Osteocyte (in vitro differentiated cells): ENCODE measurements at regions not wholly inside any gene's neighbourhood (a gene's known extent, or its start where the extent isn't known, plus 50 kb on each side); places are given as distances from the start of the nearest gene placed in this dataset.

Source experiments
- DNase-seq: peaks from one replicate; pipeline ENCODE4 v3.0.0; 2021; ENCODE audit warnings: mixed read lengths; ENCODE audit not compliant: unreplicated experiment; ENCODE audit errors: extremely low spot score
- H3K27ac Mint-ChIP-seq: one replicate; pipeline ENCODE4 v1.8.0; 2021; ENCODE audit warnings: mild to moderate bottlenecking, mixed read lengths; ENCODE audit not compliant: unreplicated experiment
- H3K27me3 Mint-ChIP-seq: one replicate; pipeline ENCODE4 v1.8.0; 2021; ENCODE audit warnings: mixed read lengths; ENCODE audit not compliant: unreplicated experiment
- H3K36me3 Mint-ChIP-seq: one replicate; pipeline ENCODE4 v1.8.0; 2021; ENCODE audit warnings: mixed read lengths; ENCODE audit not compliant: unreplicated experiment
- H3K4me1 Mint-ChIP-seq: one replicate; pipeline ENCODE4 v1.8.0; 2021; ENCODE audit warnings: mixed read lengths; ENCODE audit not compliant: unreplicated experiment
- H3K4me3 Mint-ChIP-seq: one replicate; pipeline ENCODE4 v1.8.0; 2021; ENCODE audit warnings: mild to moderate bottlenecking, moderate library complexity, mixed read lengths; ENCODE audit not compliant: unreplicated experiment
- H3K9me3 Mint-ChIP-seq: one replicate; pipeline ENCODE4 v1.8.0; 2021; ENCODE audit warnings: mixed read lengths; ENCODE audit not compliant: unreplicated experiment
- TF ChIP-seq, protein P1 (sequence below): fragments of 200-600 bp; sonication (generic); IDR thresholded peaks from 2 replicates; pipeline ENCODE4 v1.5.0; 2021; ENCODE audit warnings: antibody characterized with exemption, mild to moderate bottlenecking, moderate library complexity

DNA sequence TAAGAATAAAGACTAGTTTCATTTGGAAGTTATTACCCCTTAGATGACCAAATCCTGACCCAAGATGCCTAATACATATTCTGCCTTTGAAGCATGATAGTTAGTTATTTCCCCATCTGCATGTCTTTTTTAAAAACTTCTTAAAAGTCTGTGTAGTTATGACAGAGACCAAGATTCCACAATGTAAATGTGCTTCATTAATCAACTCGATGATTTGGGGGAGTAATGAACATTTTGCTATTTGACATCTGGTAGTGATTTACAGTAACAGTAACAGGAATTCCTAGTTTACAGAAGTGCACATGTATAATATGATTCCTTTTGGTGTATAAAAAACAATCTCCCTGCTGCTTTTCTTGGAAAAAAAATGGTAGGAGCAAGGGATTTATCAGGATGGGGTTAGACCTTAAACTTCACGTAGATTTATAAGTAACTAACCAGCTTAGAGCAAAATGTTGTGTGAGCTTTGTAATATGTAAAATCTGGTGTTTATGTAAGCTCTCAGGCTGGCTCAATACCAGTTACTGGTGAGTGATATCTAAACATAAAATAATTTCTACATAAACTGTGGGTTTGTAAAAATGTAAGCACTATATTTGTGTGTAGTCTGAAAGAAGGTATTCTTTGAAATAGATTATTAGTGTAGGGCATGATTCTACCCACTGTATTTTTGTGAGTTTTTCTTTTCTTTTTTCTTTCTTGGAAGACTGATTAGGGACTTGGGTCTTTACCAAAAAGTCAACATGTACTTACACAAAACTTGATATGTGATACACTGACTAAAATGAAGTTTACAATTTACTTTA, 641.6 kb downstream of the EPHA4 start:
- DNase-seq = no peak
- Mint-ChIP-seq H3K36me3 (no peaks in the 10 kb centered on the region), H3K4me1 (peaks cover 10% of the 10 kb centered on the region)

GRCh38 chr2:220931491-220931890, 640.6 kb downstream of the EPHA4 start:
- peaks cover 10% of the 10 kb centered on the region for H3K4me1 Mint-ChIP-seq
- no peaks in the 10 kb centered on the region for H3K27me3 Mint-ChIP-seq
- H3K27ac Mint-ChIP-seq = no peak overlapping the region
- peaks cover 7% of the 10 kb centered on the region for H3K9me3 Mint-ChIP-seq
- no peaks in the 10 kb centered on the region for H3K36me3 Mint-ChIP-seq
- TF ChIP-seq, protein P1, sequence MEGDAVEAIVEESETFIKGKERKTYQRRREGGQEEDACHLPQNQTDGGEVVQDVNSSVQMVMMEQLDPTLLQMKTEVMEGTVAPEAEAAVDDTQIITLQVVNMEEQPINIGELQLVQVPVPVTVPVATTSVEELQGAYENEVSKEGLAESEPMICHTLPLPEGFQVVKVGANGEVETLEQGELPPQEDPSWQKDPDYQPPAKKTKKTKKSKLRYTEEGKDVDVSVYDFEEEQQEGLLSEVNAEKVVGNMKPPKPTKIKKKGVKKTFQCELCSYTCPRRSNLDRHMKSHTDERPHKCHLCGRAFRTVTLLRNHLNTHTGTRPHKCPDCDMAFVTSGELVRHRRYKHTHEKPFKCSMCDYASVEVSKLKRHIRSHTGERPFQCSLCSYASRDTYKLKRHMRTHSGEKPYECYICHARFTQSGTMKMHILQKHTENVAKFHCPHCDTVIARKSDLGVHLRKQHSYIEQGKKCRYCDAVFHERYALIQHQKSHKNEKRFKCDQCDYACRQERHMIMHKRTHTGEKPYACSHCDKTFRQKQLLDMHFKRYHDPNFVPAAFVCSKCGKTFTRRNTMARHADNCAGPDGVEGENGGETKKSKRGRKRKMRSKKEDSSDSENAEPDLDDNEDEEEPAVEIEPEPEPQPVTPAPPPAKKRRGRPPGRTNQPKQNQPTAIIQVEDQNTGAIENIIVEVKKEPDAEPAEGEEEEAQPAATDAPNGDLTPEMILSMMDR = no peak
- DNase-seq = no peak
- no peak overlapping the region for H3K4me3 Mint-ChIP-seq

More for the DNA sequence above, 641.6 kb downstream of the EPHA4 start:
- Mint-ChIP-seq H3K27me3 (no peaks in the 10 kb centered on the region), H3K4me3 (no peak overlapping the region), H3K27ac (no peak overlapping the region), H3K9me3 (peaks cover 8% of the 10 kb centered on the region)
- TF ChIP-seq, protein P1 = no peak

DNA sequence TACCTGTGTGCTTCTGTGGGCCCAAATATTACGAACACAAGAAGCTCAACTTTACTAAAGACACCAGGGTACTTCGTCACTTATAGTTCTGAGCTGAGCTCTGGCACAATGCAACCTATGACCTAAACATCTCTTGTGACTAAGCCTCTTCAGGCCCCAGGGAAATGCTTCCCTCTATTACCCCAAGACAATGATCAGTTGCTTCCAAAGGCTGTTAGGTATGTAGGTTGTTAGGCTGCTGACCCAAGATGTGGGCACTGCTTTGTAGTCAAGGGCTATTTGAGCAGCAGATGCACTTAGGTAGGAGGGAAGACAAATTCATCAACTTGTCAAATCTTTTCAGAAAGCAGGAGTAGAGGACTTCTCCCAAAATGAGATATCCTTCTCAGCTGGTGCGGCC, 640.1 kb downstream of the EPHA4 start:
- TF ChIP-seq, protein P1 = no peak
- no peak overlapping the region for H3K27ac Mint-ChIP-seq
- no peaks in the 10 kb centered on the region for H3K27me3 Mint-ChIP-seq
- DNase-seq = no peak
- no peaks in the 10 kb centered on the region for H3K36me3 Mint-ChIP-seq
- H3K4me1 Mint-ChIP-seq = peaks cover 10% of the 10 kb centered on the region
- H3K9me3 Mint-ChIP-seq = peaks cover 1% of the 10 kb centered on the region
- H3K4me3 Mint-ChIP-seq = no peak overlapping the region

DNA sequence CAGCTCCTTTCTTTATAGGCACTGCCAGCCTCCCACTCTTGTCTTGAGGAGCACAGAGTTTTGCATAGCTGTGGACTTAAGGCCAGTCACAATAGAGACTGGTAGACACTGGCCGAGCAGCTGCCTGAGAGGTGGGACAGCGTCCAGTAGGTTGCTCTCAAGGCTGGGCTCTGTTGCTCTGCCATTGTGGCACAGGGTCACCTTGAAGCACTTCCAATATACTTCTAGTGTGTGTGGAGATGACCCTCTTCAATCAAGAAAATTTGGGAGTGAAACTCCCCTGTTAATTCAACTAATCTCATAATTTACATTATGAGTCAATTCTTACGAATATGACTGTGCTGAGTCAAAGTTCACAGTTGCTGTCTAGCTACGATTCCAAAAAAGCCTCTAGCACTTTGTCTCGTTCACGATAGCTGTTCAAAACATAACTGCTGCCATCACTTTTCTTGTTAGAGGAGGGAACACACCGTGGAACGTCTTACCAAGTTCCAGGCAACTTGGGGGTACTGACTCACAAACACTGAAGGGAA, 636.2 kb downstream of the EPHA4 start:
- no peaks in the 10 kb centered on the region for H3K36me3 Mint-ChIP-seq
- no peak for DNase-seq

DNA sequence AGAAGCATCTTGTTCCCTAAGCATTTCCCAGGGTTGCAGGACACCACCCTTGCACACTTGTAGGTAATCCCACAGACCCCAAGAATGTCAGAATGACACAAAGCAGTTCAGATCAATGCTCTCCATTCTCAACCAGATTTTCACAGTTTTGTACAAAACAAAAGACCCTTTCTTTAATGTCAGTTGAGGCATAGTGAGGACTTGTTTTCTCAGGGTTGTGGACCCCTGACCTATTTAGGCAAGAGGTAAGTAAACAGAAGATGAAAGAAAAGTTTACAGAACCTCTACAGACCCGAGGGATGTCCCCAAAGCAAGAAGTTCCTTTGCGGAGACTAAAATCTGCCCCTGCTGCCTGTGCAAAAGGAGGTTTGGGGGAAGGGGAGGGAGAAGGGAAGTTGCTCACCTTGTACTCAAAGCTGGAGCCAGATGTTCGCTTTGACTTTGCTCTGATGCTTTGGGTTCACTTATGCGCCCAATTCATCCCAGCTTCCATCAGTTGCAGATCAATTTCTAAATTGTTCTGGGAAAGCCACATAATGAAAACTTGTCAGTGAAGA, 635.4 kb downstream of the EPHA4 start:
- Mint-ChIP-seq H3K9me3 (no peaks in the 10 kb centered on the region), H3K4me1 (no peaks in the 10 kb centered on the region), H3K36me3 (no peaks in the 10 kb centered on the region), H3K27ac (no peak overlapping the region), H3K27me3 (peaks cover 3% of the 10 kb centered on the region), H3K4me3 (no peak overlapping the region)
- DNase-seq = no peak
- TF ChIP-seq, protein P1 = no peak

More for the DNA sequence above, 636.2 kb downstream of the EPHA4 start:
- Mint-ChIP-seq H3K4me3 (no peak overlapping the region), H3K27me3 (peaks cover 3% of the 10 kb centered on the region), H3K4me1 (peaks cover 3% of the 10 kb centered on the region), H3K27ac (no peak overlapping the region), H3K9me3 (no peaks in the 10 kb centered on the region)
- TF ChIP-seq, protein P1 = no peak
